Mesenchymal stem cell (in vitro differentiated cells and primary cell): ENCODE measurements at regions not wholly inside any gene's neighbourhood (a gene's known extent, or its start where the extent isn't known, plus 50 kb on each side); places are given as distances from the start of the nearest gene placed in this dataset.

Experiments used
- DNase-seq: peaks from one replicate; pipeline ENCODE4 v3.0.0-alpha.2; 2013
- H2AFZ ChIP-seq: one replicate; pipeline ENCODE4 v1.6.1; 2013; ENCODE audit warnings: low read depth, mild to moderate bottlenecking, control low read depth, inconsistent platforms, low read length, moderate library complexity
- H2AK5ac ChIP-seq: 2 replicates; pipeline ENCODE4 v1.6.1; 2013; ENCODE audit warnings: low read length, moderate library complexity, mild to moderate bottlenecking, inconsistent platforms; ENCODE audit not compliant: severe bottlenecking
- H2BK120ac ChIP-seq: one replicate; pipeline ENCODE4 v1.6.1; 2013; ENCODE audit warnings: low read depth, mild to moderate bottlenecking, inconsistent platforms, low read length, moderate library complexity
- H2BK12ac ChIP-seq, 2 experiments: one replicate each; pipeline ENCODE4 v1.6.1; 2013; ENCODE audit warnings: inconsistent platforms in 2 of 2, low read length in 2 of 2, mild to moderate bottlenecking in 2 of 2, moderate library complexity in 2 of 2, control low read depth in 1 of 2
- H2BK15ac ChIP-seq: one replicate; pipeline ENCODE4 v1.6.1; 2013; ENCODE audit warnings: mild to moderate bottlenecking, low read depth, inconsistent platforms; ENCODE audit not compliant: poor library complexity, severe bottlenecking
- H2BK5ac ChIP-seq: 2 replicates; pipeline ENCODE4 v1.6.1; 2013; ENCODE audit warnings: low read depth, mild to moderate bottlenecking, low read length, control low read depth, inconsistent platforms; ENCODE audit not compliant: poor library complexity, severe bottlenecking
- H3K14ac ChIP-seq, 2 experiments: one replicate each; pipeline ENCODE4 v1.6.1; 2013; ENCODE audit warnings: inconsistent platforms in 2 of 2, low read length in 2 of 2, control low read depth in 1 of 2, mild to moderate bottlenecking in 1 of 2, moderate library complexity in 1 of 2
- H3K18ac ChIP-seq, 2 experiments: one replicate each; pipeline ENCODE4 v1.6.1; 2013; ENCODE audit warnings: inconsistent platforms in 2 of 2, low read length in 2 of 2, control low read depth in 1 of 2, low read depth in 1 of 2, mild to moderate bottlenecking in 1 of 2
- H3K23ac ChIP-seq, 2 experiments: one replicate each; pipeline ENCODE4 v1.6.1; 2013; ENCODE audit warnings: inconsistent platforms in 2 of 2, low read length in 2 of 2, mild to moderate bottlenecking in 2 of 2, moderate library complexity in 2 of 2, control low read depth in 1 of 2
- H3K27ac ChIP-seq: 2 replicates; pipeline ENCODE4 v1.5.1; 2013; ENCODE audit warnings: mild to moderate bottlenecking, moderate library complexity, low read length, control low read depth, inconsistent platforms; ENCODE audit not compliant: poor library complexity, severe bottlenecking
- H3K27me3 ChIP-seq, 2 experiments: 2 replicates each; pipeline versions ENCODE4 v1.6.1 to v1.7.0; 2013; ENCODE audit warnings: low read length in 2 of 2, mild to moderate bottlenecking in 2 of 2, moderate library complexity in 2 of 2, control low read depth in 1 of 2, inconsistent platforms in 1 of 2; ENCODE audit not compliant: control insufficient read depth in 1 of 2, insufficient read depth in 1 of 2
- H3K36me3 ChIP-seq, 2 experiments: 2 replicates each; pipeline versions ENCODE4 v1.6.1 to v1.7.0; 2013; ENCODE audit warnings: low read length in 2 of 2, control low read depth in 1 of 2, inconsistent platforms in 1 of 2, low read depth in 1 of 2, mild to moderate bottlenecking in 1 of 2; ENCODE audit not compliant: insufficient read depth in 2 of 2, control insufficient read depth in 1 of 2
- H3K4ac ChIP-seq, 2 experiments: one replicate each; pipeline ENCODE4 v1.6.1; 2013; ENCODE audit warnings: inconsistent platforms in 2 of 2, low read length in 2 of 2, mild to moderate bottlenecking in 2 of 2, moderate library complexity in 2 of 2, control low read depth in 1 of 2, low read depth in 1 of 2
- H3K4me1 ChIP-seq: 2 replicates; pipeline ENCODE4 v1.6.1; 2013; ENCODE audit warnings: low read depth, low read length, control low read depth; ENCODE audit not compliant: control insufficient read depth, insufficient read depth
- H3K4me2 ChIP-seq: 2 replicates; pipeline ENCODE4 v1.6.1; 2013; ENCODE audit warnings: low read length, mild to moderate bottlenecking, inconsistent platforms; ENCODE audit not compliant: poor library complexity, severe bottlenecking
- H3K4me3 ChIP-seq, 2 experiments: 2 replicates each; pipeline versions ENCODE4 v1.5.1 to v1.7.0; 2013; ENCODE audit warnings: low read length in 2 of 2, mild to moderate bottlenecking in 2 of 2, control low read depth in 1 of 2, low read depth in 1 of 2; ENCODE audit not compliant: insufficient read depth in 1 of 2
- H3K79me1 ChIP-seq: replicated peaks from 2 replicates; pipeline ENCODE4 v1.6.1; 2013; ENCODE audit warnings: mild to moderate bottlenecking, control low read depth, low read length, inconsistent platforms; ENCODE audit not compliant: poor library complexity, severe bottlenecking
- H3K9ac ChIP-seq: 2 replicates; pipeline ENCODE4 v1.7.0; 2013; ENCODE audit warnings: mild to moderate bottlenecking, low read length, moderate library complexity
- H3K9me3 ChIP-seq: 2 replicates; pipeline ENCODE4 v1.7.0; 2013; ENCODE audit warnings: mild to moderate bottlenecking, low read length; ENCODE audit not compliant: control insufficient read depth
- H4K8ac ChIP-seq: one replicate; pipeline ENCODE4 v1.6.1; 2013; ENCODE audit warnings: inconsistent platforms, mild to moderate bottlenecking, low read length, moderate library complexity
- H4K91ac ChIP-seq: one replicate; pipeline ENCODE4 v1.6.1; 2013; ENCODE audit warnings: mild to moderate bottlenecking, low read length, inconsistent platforms
- WGBS: methylation state at CpG from one replicate; pipeline ENCODE4 v1.1.7; 2013; ENCODE audit warnings: mixed read lengths; 5-methylcytosine and 5-hydroxymethylcytosine counted together

- Histone ChIP-seq H2BK12ac (no peak overlapping the region), H3K27ac (no peak overlapping the region), H2BK15ac (no peak overlapping the region), H3K36me3 (no peaks in the 10 kb centered on the region), H3K79me1 (no peaks in the 10 kb centered on the region), H3K9me3 (peaks cover 7% of the 10 kb centered on the region), H2AFZ (no peak overlapping the region), H3K4me2 (no peak overlapping the region), H4K91ac (no peak overlapping the region), H3K27me3 (no peaks in the 10 kb centered on the region), H4K8ac (no peak overlapping the region), H2BK120ac (no peak overlapping the region), H3K14ac (no peak overlapping the region), H2AK5ac (no peak overlapping the region), H3K23ac (no peak overlapping the region), H3K9ac (no peak overlapping the region), H3K4ac (no peak overlapping the region), H3K18ac (no peak overlapping the region), H2BK5ac (no peak overlapping the region), H3K4me1 (no peaks in the 10 kb centered on the region), H3K4me3 (no peak overlapping the region)
- WGBS = 100% methylated on average over 2 of the region's 4 CpGs
- no peak for DNase-seq
These were observed 296.5 kb upstream of the DMAC1 start for GRCh38 chr9:8096091-8096490.

GRCh38 chr9:8095672-8096086, 296.1 kb upstream of the DMAC1 start:
- H2AK5ac ChIP-seq = no peak overlapping the region
- H3K4ac ChIP-seq = no peak overlapping the region
- no peak overlapping the region for H3K14ac ChIP-seq
- no peak overlapping the region for H2AFZ ChIP-seq
- no peaks in the 10 kb centered on the region for H3K79me1 ChIP-seq
- no peak overlapping the region for H4K91ac ChIP-seq
- H2BK12ac ChIP-seq = no peak overlapping the region
- no peak overlapping the region for H3K4me3 ChIP-seq
- no peak overlapping the region for H3K9ac ChIP-seq
- no peak overlapping the region for H3K27ac ChIP-seq
- no peak overlapping the region for H2BK5ac ChIP-seq
- no peaks in the 10 kb centered on the region for H3K36me3 ChIP-seq
- H2BK15ac ChIP-seq = no peak overlapping the region
- H2BK120ac ChIP-seq = no peak overlapping the region
- 70% methylated on average over 2 of the region's 3 CpGs for WGBS
- H3K27me3 ChIP-seq = no peaks in the 10 kb centered on the region
- no peak overlapping the region for H3K4me2 ChIP-seq
- no peak for DNase-seq
- H3K9me3 ChIP-seq = peaks cover 7% of the 10 kb centered on the region
- H3K23ac ChIP-seq = no peak overlapping the region
- no peak overlapping the region for H3K18ac ChIP-seq
- no peak overlapping the region for H4K8ac ChIP-seq
- H3K4me1 ChIP-seq = no peaks in the 10 kb centered on the region

GRCh38 chr9:8088477-8088876, 288.9 kb upstream of the DMAC1 start:
- no peak overlapping the region for H2AFZ ChIP-seq
- H3K36me3 ChIP-seq = no peaks in the 10 kb centered on the region
- no peak overlapping the region for H4K91ac ChIP-seq
- no peaks in the 10 kb centered on the region for H3K27me3 ChIP-seq
- no peak overlapping the region for H2BK120ac ChIP-seq
- no peaks in the 10 kb centered on the region for H3K4me1 ChIP-seq
- H2AK5ac ChIP-seq = no peak overlapping the region
- H3K18ac ChIP-seq = no peak overlapping the region
- DNase-seq = no peak
- H4K8ac ChIP-seq = no peak overlapping the region
- H3K14ac ChIP-seq = no peak overlapping the region
- H3K9me3 ChIP-seq = no peaks in the 10 kb centered on the region
- H2BK5ac ChIP-seq = no peak overlapping the region
- no peaks in the 10 kb centered on the region for H3K79me1 ChIP-seq
- H3K27ac ChIP-seq = no peak overlapping the region
- no peak overlapping the region for H3K4me2 ChIP-seq
- H3K23ac ChIP-seq = no peak overlapping the region
- H3K4me3 ChIP-seq = no peak overlapping the region
- no peak overlapping the region for H2BK12ac ChIP-seq
- no peak overlapping the region for H3K9ac ChIP-seq
- no peak overlapping the region for H3K4ac ChIP-seq
- no peak overlapping the region for H2BK15ac ChIP-seq

- Histone ChIP-seq H4K8ac (no peak overlapping the region), H3K79me1 (no peaks in the 10 kb centered on the region)
These were observed 286.4 kb upstream of the DMAC1 start for GRCh38 chr9:8085986-8086385.

More at GRCh38 chr9:8085986-8086385, 286.4 kb upstream of the DMAC1 start:
- Histone ChIP-seq H3K4me1 (no peaks in the 10 kb centered on the region), H2BK5ac (no peak overlapping the region), H2AK5ac (no peak overlapping the region), H2AFZ (no peak overlapping the region), H3K27me3 (no peaks in the 10 kb centered on the region), H3K9me3 (no peaks in the 10 kb centered on the region), H3K18ac (no peak overlapping the region), H3K4me2 (no peak overlapping the region), H3K9ac (no peak overlapping the region), H3K23ac (no peak overlapping the region), H2BK15ac (no peak overlapping the region), H3K14ac (no peak overlapping the region), H3K27ac (no peak overlapping the region), H3K36me3 (no peaks in the 10 kb centered on the region), H3K4ac (no peak overlapping the region), H3K4me3 (no peak overlapping the region), H4K91ac (no peak overlapping the region), H2BK120ac (no peak overlapping the region), H2BK12ac (no peak overlapping the region)
- WGBS = 75% methylated on average over 1 of the region's 1 CpG
- DNase-seq = no peak
